ENCODE measurements at regions not wholly inside any gene's neighbourhood (a gene's known extent, or its start where the extent isn't known, plus 50 kb on each side); places are given as distances from the start of the nearest gene placed in this dataset.
"Not testable (repeated sequence)": the region's sequence is repeated elsewhere in the genome, so short reads cannot be mapped to it uniquely, and the experiment has no call there.

GRCh38 chr2:238521002-238521401 is 94.3 kb downstream of the ASB1 start:
- no peak for DNase-seq (ENCODE audit: low read depth, low spot score)

- DNase-seq (ENCODE audit: low read depth, low spot score) = no peak
Measured at GRCh38 chr2:238521870-238522269, 95.1 kb downstream of the ASB1 start.

- no peak for DNase-seq (ENCODE audit: low read depth, low spot score)
Measured at GRCh38 chr2:238523158-238524110, 96.7 kb downstream of the ASB1 start.

- DNase-seq (ENCODE audit: low read depth, low spot score) = no peak
Measured at GRCh38 chr2:238524426-238524983, 97.8 kb downstream of the ASB1 start.

- DNase-seq (ENCODE audit: low read depth, low spot score) = no peak
Measured at GRCh38 chr2:238525990-238526389, 99.3 kb downstream of the ASB1 start.

GRCh38 chr2:238527565-238527964 is 100.8 kb downstream of the ASB1 start:
- no peak for DNase-seq (ENCODE audit: low read depth, low spot score)

- DNase-seq (ENCODE audit: low read depth, low spot score) = no peak
Measured at GRCh38 chr2:238528953-238529781, 102.4 kb downstream of the ASB1 start.

GRCh38 chr2:238531017-238531645 is 104.4 kb downstream of the ASB1 start:
- DNase-seq (ENCODE audit: low read depth, low spot score) = not testable (repeated sequence)

- not testable (repeated sequence) for DNase-seq (ENCODE audit: low read depth, low spot score)
Measured at GRCh38 chr2:238543732-238544131, 117.0 kb downstream of the ASB1 start.

- no peak for DNase-seq (ENCODE audit: low read depth, low spot score)
Measured at GRCh38 chr2:238548902-238549462, 122.3 kb downstream of the ASB1 start.

GRCh38 chr2:238549866-238550265 is 123.1 kb downstream of the ASB1 start:
- no peak for DNase-seq (ENCODE audit: low read depth, low spot score)

GRCh38 chr2:238551091-238551490 is 124.4 kb downstream of the ASB1 start:
- no peak for DNase-seq (ENCODE audit: low read depth, low spot score)

GRCh38 chr2:238552226-238552625 is 125.5 kb downstream of the ASB1 start:
- DNase-seq (ENCODE audit: low read depth, low spot score) = no peak

- DNase-seq (ENCODE audit: low read depth, low spot score) = no peak
Measured at GRCh38 chr2:238553159-238553558, 126.4 kb downstream of the ASB1 start.

- DNase-seq (ENCODE audit: low read depth, low spot score) = no peak
Measured at GRCh38 chr2:238554468-238555315, 128.0 kb downstream of the ASB1 start.

GRCh38 chr2:238555786-238556542 is 129.2 kb downstream of the ASB1 start:
- no peak for DNase-seq (ENCODE audit: low read depth, low spot score)

- no peak for DNase-seq (ENCODE audit: low read depth, low spot score)
Measured at GRCh38 chr2:238557431-238557830, 130.7 kb downstream of the ASB1 start.

GRCh38 chr2:238557936-238558335 is 131.2 kb downstream of the ASB1 start:
- DNase-seq (ENCODE audit: low read depth, low spot score) = no peak

GRCh38 chr2:238558456-238559099 is 131.9 kb downstream of the ASB1 start:
- DNase-seq (ENCODE audit: low read depth, low spot score) = no peak

Data from smooth muscle cell of the brain vasculature (primary cell).